NB4 (cell line): ENCODE measurements at regions not wholly inside any gene's neighbourhood (a gene's known extent, or its start where the extent isn't known, plus 50 kb on each side); places are given as distances from the start of the nearest gene placed in this dataset.

ENCODE experiments used
- POLR2A ChIP-seq: IDR thresholded peaks from 2 replicates; pipeline ENCODE4 v1.6.1; 2011; ENCODE audit warnings: mild to moderate bottlenecking; ENCODE audit not compliant: insufficient read length; ENCODE audit errors: extremely low read depth
- TF ChIP-seq, protein P1 (sequence below): IDR thresholded peaks from one replicate; pipeline ENCODE4 v1.5.1; 2012; ENCODE audit warnings: low read depth, low read length

DNA sequence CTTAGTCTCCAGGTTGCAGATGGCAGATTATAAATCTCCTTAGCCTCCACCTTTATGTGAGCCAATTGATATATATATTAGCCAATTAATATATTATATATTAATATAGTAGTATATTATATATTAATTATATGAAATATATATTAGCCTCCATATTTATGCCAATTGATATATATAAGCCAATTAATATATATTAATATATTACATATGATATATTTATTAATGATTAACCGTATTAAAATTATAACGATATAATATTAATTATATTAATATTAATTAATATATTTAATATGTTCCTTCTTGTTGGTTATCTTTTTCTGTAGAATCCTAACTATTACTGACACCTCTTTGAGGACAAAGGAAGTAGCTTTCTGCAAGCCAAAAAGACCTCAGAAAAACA, 972.5 kb downstream of the GBE1 start:
- no peak for TF ChIP-seq POLR2A
- TF ChIP-seq, protein P1, sequence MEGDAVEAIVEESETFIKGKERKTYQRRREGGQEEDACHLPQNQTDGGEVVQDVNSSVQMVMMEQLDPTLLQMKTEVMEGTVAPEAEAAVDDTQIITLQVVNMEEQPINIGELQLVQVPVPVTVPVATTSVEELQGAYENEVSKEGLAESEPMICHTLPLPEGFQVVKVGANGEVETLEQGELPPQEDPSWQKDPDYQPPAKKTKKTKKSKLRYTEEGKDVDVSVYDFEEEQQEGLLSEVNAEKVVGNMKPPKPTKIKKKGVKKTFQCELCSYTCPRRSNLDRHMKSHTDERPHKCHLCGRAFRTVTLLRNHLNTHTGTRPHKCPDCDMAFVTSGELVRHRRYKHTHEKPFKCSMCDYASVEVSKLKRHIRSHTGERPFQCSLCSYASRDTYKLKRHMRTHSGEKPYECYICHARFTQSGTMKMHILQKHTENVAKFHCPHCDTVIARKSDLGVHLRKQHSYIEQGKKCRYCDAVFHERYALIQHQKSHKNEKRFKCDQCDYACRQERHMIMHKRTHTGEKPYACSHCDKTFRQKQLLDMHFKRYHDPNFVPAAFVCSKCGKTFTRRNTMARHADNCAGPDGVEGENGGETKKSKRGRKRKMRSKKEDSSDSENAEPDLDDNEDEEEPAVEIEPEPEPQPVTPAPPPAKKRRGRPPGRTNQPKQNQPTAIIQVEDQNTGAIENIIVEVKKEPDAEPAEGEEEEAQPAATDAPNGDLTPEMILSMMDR, result no peak
